ENCODE measurements at regions not wholly inside any gene's neighbourhood (a gene's known extent, or its start where the extent isn't known, plus 50 kb on each side); places are given as distances from the start of the nearest gene placed in this dataset.

- DNase-seq (ENCODE audit: low read depth in 2 of 2) = no peak
- TF ChIP-seq EZH2 (IDR thresholded peaks at IDR 0.05; ENCODE audit: low read length, missing control alignments) = no peak
- no peak for TF ChIP-seq CTCF (conservative IDR thresholded peaks at IDR 0.05 in 1 of 2, IDR thresholded peaks at IDR 0.05 in 1 of 2; ENCODE audit: low read depth in 1 of 2, low read length in 2 of 2)
- Histone ChIP-seq H3K79me2 (ENCODE audit: control insufficient read depth, insufficient read depth, low read length) (no peaks in the 10 kb centered on the region), H2AFZ (ENCODE audit: low read length) (no peak overlapping the region), H3K4me2 (ENCODE audit: extremely low read depth, insufficient read depth, low read length) (no peak overlapping the region), H3K9ac (ENCODE audit: insufficient read depth, low read length) (no peak overlapping the region), H3K36me3 (ENCODE audit: control insufficient read depth, insufficient read depth, low read length) (no peaks in the 10 kb centered on the region), H3K27me3 (ENCODE audit: control insufficient read depth, insufficient read depth, low read length) (no peaks in the 10 kb centered on the region), H3K27ac (ENCODE audit: insufficient read depth, low read length) (no peak overlapping the region), H3K4me1 (ENCODE audit: control insufficient read depth, extremely low read depth, insufficient read depth, low read length) (no peaks in the 10 kb centered on the region), H4K20me1 (ENCODE audit: control insufficient read depth, extremely low read depth, insufficient read depth, low read length) (no peaks in the 10 kb centered on the region), H3K9me3 (ENCODE audit: control insufficient read depth, insufficient read depth, low read depth, low read length) (no peaks in the 10 kb centered on the region), H3K4me3 (replicated peaks in 1 of 4; ENCODE audit: control extremely low read depth in 1 of 4, insufficient read depth in 1 of 4, low read depth in 3 of 4, low read length in 4 of 4) (no peak overlapping the region)
Measured at GRCh38 chr12:105998561-105998960, 140.2 kb downstream of the NUAK1 start.

- Histone ChIP-seq H3K79me2 (ENCODE audit: control insufficient read depth, insufficient read depth, low read length) (no peaks in the 10 kb centered on the region), H3K4me1 (ENCODE audit: control insufficient read depth, extremely low read depth, insufficient read depth, low read length) (no peaks in the 10 kb centered on the region), H3K9me3 (ENCODE audit: control insufficient read depth, insufficient read depth, low read depth, low read length) (no peaks in the 10 kb centered on the region), H3K27ac (ENCODE audit: insufficient read depth, low read length) (no peak overlapping the region), H2AFZ (ENCODE audit: low read length) (no peak overlapping the region), H4K20me1 (ENCODE audit: control insufficient read depth, extremely low read depth, insufficient read depth, low read length) (no peaks in the 10 kb centered on the region), H3K4me3 (replicated peaks in 1 of 4; ENCODE audit: control extremely low read depth in 1 of 4, insufficient read depth in 1 of 4, low read depth in 3 of 4, low read length in 4 of 4) (no peak overlapping the region), H3K27me3 (ENCODE audit: control insufficient read depth, insufficient read depth, low read length) (no peaks in the 10 kb centered on the region), H3K4me2 (ENCODE audit: extremely low read depth, insufficient read depth, low read length) (no peak overlapping the region), H3K36me3 (ENCODE audit: control insufficient read depth, insufficient read depth, low read length) (no peaks in the 10 kb centered on the region), H3K9ac (ENCODE audit: insufficient read depth, low read length) (no peak overlapping the region)
- peak in 1 of 2 donors; percentile 34 for DNase-seq (ENCODE audit: low read depth in 2 of 2)
- TF ChIP-seq EZH2 (IDR thresholded peaks at IDR 0.05; ENCODE audit: low read length, missing control alignments) = no peak
- no peak for TF ChIP-seq CTCF (conservative IDR thresholded peaks at IDR 0.05 in 1 of 2, IDR thresholded peaks at IDR 0.05 in 1 of 2; ENCODE audit: low read depth in 1 of 2, low read length in 2 of 2)
Measured at GRCh38 chr12:106000382-106001104, 138.2 kb downstream of the NUAK1 start.

GRCh38 chr12:106001105-106001836, 137.5 kb downstream of the NUAK1 start:
- DNase-seq (ENCODE audit: low read depth in 2 of 2) = no peak
- Histone ChIP-seq H3K36me3 (ENCODE audit: control insufficient read depth, insufficient read depth, low read length) (no peaks in the 10 kb centered on the region), H3K27ac (ENCODE audit: insufficient read depth, low read length) (no peak overlapping the region), H3K9ac (ENCODE audit: insufficient read depth, low read length) (no peak overlapping the region), H4K20me1 (ENCODE audit: control insufficient read depth, extremely low read depth, insufficient read depth, low read length) (no peaks in the 10 kb centered on the region), H2AFZ (ENCODE audit: low read length) (no peak overlapping the region), H3K9me3 (ENCODE audit: control insufficient read depth, insufficient read depth, low read depth, low read length) (no peaks in the 10 kb centered on the region), H3K4me1 (ENCODE audit: control insufficient read depth, extremely low read depth, insufficient read depth, low read length) (no peaks in the 10 kb centered on the region), H3K4me2 (ENCODE audit: extremely low read depth, insufficient read depth, low read length) (no peak overlapping the region), H3K4me3 (replicated peaks in 1 of 4; ENCODE audit: control extremely low read depth in 1 of 4, insufficient read depth in 1 of 4, low read depth in 3 of 4, low read length in 4 of 4) (no peak overlapping the region), H3K79me2 (ENCODE audit: control insufficient read depth, insufficient read depth, low read length) (no peaks in the 10 kb centered on the region), H3K27me3 (ENCODE audit: control insufficient read depth, insufficient read depth, low read length) (no peaks in the 10 kb centered on the region)
- no peak for TF ChIP-seq CTCF (conservative IDR thresholded peaks at IDR 0.05 in 1 of 2, IDR thresholded peaks at IDR 0.05 in 1 of 2; ENCODE audit: low read depth in 1 of 2, low read length in 2 of 2)
- no peak for TF ChIP-seq EZH2 (IDR thresholded peaks at IDR 0.05; ENCODE audit: low read length, missing control alignments)

Data from fibroblast of lung (primary cell).